ENCODE measurements at regions not wholly inside any gene's neighbourhood (a gene's known extent, or its start where the extent isn't known, plus 50 kb on each side); places are given as distances from the start of the nearest gene placed in this dataset.
"Not testable (repeated sequence)": the region's sequence is repeated elsewhere in the genome, so short reads cannot be mapped to it uniquely, and the experiment has no call there.

DNA sequence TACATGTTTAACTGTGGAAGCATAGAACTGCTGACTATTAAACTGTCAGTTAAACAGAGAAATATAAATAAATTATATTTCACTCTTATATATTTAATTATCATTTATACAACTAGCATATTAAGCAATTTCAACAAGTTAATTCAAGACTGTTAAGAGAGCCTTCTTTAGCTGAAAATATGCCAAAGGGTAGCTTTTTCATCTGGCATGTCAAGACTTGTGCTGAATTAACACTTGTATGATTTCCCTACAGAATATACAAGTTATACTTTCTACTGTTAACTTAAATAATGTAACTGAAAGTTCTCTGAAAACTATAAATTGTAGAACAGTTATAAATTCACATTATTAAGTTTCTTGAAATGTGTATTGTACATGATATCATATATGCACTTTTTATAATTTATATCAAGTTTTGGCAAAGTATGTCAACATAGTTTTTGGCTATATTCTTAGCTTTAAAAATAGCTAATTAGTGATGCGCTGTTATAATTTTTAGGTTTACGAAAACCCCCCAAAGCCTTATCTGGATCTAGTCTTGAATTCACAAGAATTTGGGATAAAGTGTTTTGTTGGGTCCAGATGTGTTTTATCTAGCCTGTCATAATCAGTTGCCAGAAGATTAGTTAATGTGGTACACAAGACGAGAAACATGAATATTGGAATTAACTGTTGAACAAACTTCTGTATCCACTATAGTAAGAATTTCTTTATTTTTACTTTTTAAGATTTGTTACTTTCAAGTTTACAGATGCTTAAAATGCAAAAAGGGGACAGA lies 231.1 kb upstream of the FOXP2 start:
- DNase-seq (ENCODE audit: extremely low spot score, insufficient read length, low read depth) (no peak), FAIRE-seq (no peak)

DNA sequence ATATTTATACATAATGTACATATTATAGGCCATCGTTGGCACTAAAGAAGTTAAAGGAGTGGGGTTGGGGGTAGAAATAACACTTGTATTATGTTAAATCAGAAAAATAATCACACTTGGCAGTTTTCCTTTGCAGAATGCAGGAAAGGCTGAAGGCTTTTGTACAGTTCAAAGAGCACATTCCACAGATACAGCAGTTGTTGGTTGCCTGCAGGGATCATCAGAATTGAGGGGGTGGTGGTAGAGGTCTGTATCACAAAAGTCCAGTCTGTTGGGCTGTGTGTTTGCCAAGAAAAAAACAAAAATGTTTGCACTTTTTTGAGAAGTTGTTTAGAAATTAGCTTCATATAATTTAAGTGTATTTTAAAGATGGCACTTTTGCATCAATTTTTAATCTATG lies 231.8 kb upstream of the FOXP2 start:
- FAIRE-seq: no peak
- DNase-seq (ENCODE audit: extremely low spot score, insufficient read length, low read depth): no peak

- no peak for DNase-seq (ENCODE audit: extremely low spot score, insufficient read length, low read depth)
Observed at GRCh38 chr7:114181280-114181679, 233.3 kb upstream of the FOXP2 start.

GRCh38 chr7:114180556-114181266 lies 233.9 kb upstream of the FOXP2 start:
- DNase-seq (ENCODE audit: extremely low spot score, insufficient read length, low read depth) (no peak), FAIRE-seq (no peak)

More at GRCh38 chr7:114181280-114181679, 233.3 kb upstream of the FOXP2 start:
- FAIRE-seq: no peak

DNA sequence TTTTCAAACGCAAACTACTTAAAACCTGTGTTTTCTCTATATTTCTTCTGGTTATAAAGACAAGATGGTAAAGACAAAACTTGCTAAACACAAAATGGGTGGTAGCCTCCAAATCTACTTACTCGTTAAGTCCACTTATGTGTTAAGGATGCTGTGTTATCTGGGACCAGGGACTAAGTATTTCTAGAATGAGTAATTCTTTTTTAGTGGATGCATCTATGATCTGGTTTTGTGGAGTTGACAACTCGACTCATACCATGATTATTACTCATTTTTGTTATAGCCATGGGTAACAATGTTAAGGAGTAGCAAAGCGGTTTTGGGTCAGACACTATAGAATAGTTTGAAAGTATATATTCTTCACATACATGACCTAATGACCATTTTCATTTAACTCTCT lies 239.5 kb upstream of the FOXP2 start:
- no peak for DNase-seq (ENCODE audit: extremely low spot score, insufficient read length, low read depth)
- no peak for FAIRE-seq

DNA sequence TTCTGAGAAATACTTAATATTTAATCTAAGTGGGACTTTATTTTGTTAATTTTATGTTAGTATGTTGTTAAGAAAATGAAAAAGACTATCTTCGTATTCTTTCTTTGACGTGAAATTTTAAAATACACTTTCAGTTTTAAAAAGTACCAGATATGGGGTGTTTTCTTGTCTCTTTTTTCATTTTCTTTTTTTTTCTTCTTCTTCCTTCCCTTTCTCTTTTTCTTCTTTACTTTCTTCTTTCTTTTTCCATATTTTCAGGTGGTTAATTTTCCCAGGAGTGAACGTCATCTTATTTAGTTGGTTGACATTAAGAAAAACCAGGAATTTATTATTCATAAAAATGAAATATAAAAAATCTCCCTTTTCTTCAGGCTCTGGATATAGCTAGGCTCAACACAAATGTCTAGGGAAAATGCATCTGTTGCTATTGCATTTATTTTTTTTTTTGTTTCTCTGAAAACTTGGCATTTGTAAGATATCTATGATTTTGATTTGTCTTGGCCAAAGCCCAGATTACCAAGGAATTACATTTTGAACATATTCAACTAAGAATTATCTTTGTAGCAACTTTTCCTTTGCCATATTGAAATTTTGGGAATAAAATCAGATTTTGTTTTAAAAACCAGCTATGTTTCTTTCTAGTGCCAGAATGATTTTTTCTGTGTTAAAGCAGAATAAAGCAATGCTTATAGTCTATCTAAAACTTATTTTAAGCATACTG lies 241.3 kb upstream of the FOXP2 start:
- FAIRE-seq: no peak
- DNase-seq (ENCODE audit: extremely low spot score, insufficient read length, low read depth): no peak

GRCh38 chr7:114169389-114169788 lies 245.2 kb upstream of the FOXP2 start:
- not testable (repeated sequence) for DNase-seq (ENCODE audit: extremely low spot score, insufficient read length, low read depth); FAIRE-seq

DNA sequence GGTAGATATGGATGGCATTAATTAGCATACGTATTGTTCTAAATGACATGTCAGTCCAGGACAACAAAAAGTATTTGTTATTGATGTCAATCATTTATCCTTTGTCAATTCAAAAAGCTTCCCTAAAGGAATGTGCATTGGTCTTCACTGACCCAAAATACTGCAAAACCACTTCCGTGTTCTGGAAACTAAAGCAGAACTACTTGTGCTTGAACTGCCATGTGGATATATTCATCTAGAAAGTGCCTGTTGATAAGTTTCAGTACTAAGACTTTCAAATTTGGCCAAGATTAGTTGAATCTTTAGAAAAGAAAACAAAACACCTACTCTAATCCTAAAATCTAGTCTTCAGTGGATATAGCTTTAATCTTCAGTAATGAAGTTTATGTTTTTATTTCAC lies 242.1 kb upstream of the PPP1R3A start:
- FAIRE-seq: no peak

DNA sequence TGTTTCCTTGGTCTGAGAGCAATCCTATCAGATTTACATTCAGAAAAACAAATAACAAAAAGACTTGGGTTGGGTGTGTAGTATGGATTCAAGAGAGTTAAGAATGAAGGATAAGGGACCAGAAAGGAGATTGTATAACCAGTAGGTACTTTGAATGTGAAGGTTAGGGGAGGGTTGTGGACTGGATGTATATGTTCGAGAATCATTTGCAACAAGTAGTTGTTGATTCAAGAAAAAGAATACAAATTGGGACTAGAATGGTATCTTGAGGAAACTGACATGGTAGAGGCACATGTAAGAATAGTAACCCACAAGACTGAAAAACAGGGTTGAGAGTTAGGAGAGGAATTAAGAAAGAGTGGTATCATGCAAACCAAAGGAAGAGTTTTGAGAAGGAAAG lies 240.0 kb upstream of the PPP1R3A start:
- FAIRE-seq (no peak), DNase-seq (ENCODE audit: extremely low spot score, insufficient read length, low read depth) (no peak)

More for the DNA sequence above, 242.1 kb upstream of the PPP1R3A start:
- DNase-seq (ENCODE audit: extremely low spot score, insufficient read length, low read depth): no peak

DNA sequence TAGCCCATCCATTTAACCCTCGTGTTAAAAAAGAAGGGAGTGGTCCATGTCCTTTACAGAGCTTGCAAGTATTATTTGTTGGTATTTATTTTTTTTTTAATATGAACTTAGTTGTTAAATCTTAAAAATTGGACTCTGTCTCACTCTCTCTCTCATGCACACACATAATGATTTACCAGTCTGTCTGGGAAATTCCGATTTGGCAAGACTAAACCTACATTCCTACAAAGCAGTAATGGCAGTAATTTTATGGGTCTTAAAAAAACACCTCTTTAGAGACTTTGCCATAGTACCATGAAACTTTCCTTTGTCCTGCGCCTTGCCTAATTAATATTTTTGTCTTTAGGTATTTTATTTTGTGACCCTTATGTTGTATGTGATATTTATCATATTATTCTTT lies 239.5 kb upstream of the PPP1R3A start:
- FAIRE-seq (no peak), DNase-seq (ENCODE audit: extremely low spot score, insufficient read length, low read depth) (no peak)

DNA sequence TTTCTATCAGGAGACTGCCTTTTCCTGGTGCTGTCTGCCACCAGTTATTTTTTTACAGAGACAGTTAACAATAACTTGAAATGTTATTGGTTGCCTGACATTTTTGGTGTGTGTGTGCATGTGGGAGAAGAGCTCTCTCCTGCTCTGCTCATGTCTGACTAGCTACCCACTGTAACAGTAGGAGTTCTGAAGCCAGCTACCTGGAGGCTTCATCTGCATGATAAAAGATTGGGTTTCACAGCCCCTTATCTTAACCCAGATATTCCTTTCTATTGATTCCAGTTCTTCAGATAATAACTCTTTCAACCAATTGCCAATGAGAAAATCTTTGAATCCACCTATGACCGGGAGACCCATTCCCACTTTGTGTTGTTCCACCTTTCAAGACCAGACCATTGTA lies 237.4 kb upstream of the PPP1R3A start:
- FAIRE-seq (no peak), DNase-seq (ENCODE audit: extremely low spot score, insufficient read length, low read depth) (no peak)

DNA sequence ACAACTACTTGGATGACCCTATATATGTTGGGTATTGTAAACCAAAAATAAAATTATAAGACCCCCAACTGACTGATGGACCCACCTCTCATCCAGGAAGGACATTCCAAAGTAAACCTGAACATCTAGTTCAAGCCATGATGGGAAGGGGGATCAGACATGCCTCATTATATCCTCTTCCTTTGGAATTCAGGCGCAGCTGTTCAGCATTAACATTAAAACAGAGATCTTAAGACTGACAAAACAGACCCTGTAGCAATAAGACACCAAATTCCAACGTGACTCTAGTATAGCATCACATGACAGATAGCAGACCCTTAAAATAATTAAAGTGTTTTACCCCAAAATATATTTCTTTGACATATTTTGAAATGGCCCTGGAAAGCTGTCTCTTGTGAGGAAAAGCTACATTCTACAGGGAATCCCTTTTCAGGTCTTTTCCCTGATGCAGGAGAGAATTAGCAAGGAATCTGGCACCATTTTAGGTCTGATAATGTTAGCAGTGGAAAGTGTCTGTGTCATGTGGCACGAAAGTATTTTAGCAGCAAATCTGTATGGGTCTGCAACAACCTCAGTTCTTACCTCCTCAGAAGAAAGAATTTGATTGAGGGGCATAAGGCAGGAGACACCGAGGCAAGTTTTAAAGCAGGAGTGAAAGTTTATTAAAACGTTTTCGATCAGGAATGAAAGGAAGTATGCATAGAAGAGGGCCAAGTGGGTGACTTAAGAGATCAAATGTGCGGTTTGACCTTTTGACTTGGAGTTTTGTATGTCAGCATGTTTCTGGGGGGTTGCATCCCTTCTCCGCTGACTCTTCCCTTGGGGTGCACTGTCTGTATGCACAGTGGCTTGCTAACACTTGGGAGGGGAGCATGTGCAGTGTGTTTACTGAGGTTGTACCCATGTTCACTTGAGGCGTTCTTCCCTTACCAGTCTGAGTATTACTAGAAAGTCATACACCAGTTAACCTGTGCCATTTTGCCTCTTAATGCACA lies 236.6 kb upstream of the PPP1R3A start:
- DNase-seq (ENCODE audit: extremely low spot score, insufficient read length, low read depth) (no peak), FAIRE-seq (no peak)

DNA sequence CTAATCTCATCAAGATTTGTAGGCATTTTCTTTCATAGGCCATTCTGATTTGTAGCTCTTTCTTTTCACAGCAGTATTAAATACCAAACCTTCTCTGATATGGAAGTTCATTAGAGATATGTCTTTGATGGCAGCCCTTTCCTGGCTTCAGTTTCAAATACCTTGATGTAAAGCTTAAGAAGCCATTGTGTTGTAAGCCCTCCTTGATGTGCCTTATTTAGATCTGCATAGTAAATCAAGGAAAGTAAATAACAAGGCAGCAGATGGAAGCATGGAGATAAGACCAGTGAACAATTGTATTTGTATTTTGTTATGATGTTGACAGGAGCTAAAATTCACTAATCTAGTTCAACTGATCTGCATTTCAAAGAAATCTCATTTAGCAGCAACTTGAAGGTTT lies 234.9 kb upstream of the PPP1R3A start:
- no peak for DNase-seq (ENCODE audit: extremely low spot score, insufficient read length, low read depth)
- no peak for FAIRE-seq

DNA sequence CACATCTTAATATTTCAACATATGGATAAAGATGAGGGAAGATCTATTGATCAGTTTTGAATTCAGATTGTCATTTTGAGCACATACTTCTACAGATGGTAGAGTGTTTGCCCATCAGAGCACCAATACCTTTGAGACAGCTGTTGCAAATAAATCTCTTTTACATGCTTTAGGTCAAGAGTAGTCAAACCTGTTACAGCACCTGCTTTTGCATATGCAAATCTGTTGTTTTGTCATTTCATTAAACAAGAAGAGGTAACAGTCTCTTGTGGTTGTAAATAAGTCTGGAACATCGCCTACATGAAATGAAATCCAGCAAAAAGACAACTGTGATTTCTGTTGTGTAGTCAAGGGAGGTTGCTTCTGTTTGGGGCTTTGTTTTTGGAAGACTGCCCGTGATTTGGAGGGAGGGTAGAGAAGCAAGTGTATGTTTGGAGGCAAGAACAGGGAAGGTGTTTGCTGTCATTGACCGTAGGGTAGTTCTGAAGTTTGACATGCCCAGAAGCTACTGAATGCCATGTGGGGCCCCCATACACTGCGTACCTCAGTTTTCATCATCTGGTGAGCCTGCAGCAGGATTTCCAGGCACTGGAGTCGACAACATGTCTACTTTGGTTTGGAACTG lies 233.6 kb upstream of the PPP1R3A start:
- no peak for DNase-seq (ENCODE audit: extremely low spot score, insufficient read length, low read depth)
- FAIRE-seq: no peak

DNA sequence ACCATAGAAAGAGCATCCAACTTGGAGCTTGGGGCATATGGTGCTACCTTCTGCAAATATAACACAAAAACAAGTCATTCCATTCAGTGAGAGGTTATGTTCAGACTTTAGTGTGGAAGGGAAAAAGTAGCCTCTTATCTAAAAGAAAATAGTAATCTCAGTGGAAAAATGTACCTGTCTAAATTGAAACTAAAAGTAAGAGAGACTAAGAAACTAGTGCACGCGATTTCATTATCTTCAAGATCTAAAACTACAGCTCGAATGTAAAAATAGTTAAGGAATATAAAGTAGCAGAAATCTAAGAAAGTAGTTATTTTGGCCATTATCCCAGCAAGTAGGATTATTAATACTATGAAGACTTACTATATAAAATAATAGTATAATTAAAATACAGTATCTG lies 233.0 kb upstream of the PPP1R3A start:
- no peak for DNase-seq (ENCODE audit: extremely low spot score, insufficient read length, low read depth)
- FAIRE-seq: no peak

DNA sequence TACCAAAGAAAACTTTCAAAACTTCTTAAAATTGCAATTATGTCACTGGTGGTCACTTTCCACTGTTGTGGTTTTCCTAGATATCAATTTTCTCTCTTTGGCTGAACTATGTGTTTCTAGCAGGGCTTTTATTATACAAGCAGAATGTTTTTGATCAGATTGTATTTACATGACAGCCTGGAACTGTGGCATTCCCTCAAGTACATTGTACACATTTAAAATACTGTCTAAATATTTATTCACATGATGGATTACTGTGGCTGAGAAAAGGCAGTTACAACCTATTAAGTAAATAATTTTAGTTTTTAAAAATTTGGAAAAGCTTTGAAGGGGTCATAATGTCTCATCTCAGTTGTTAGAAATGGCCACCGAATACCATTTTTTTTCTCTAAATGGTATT lies 231.9 kb upstream of the PPP1R3A start:
- no peak for DNase-seq (ENCODE audit: extremely low spot score, insufficient read length, low read depth)
- no peak for FAIRE-seq

- DNase-seq (ENCODE audit: extremely low spot score, insufficient read length, low read depth) (no peak), FAIRE-seq (no peak)
Observed at GRCh38 chr7:114148779-114149178, 230.0 kb upstream of the PPP1R3A start.

DNA sequence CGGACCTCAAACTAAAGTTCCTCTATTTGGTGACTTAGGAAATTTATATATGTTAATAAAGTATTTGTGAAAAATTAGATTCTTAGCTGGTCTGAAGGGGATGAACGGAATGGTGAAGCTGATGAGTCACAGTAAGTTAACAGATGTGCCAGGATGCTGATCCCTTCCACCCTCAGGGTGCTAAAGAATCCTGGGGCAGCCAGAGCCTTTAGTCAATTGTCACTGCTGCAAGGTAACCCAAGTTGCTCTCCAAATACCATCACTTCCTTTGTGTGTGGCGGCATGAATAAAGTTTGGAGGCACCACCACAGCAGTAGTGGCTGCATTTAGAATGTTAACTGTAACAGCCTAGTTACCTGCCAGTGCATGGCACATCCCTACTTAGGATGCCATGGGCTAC lies 222.6 kb upstream of the PPP1R3A start:
- no peak for FAIRE-seq
- no peak for DNase-seq (ENCODE audit: extremely low spot score, insufficient read length, low read depth)

- FAIRE-seq (no peak), DNase-seq (ENCODE audit: extremely low spot score, insufficient read length, low read depth) (no peak)
Observed at GRCh38 chr7:114140561-114140960, 221.8 kb upstream of the PPP1R3A start.
